ENCODE measurements at regions not wholly inside any gene's neighbourhood (a gene's known extent, or its start where the extent isn't known, plus 50 kb on each side); places are given as distances from the start of the nearest gene placed in this dataset.
"Not testable (repeated sequence)": the region's sequence is repeated elsewhere in the genome, so short reads cannot be mapped to it uniquely, and the experiment has no call there.

DNA sequence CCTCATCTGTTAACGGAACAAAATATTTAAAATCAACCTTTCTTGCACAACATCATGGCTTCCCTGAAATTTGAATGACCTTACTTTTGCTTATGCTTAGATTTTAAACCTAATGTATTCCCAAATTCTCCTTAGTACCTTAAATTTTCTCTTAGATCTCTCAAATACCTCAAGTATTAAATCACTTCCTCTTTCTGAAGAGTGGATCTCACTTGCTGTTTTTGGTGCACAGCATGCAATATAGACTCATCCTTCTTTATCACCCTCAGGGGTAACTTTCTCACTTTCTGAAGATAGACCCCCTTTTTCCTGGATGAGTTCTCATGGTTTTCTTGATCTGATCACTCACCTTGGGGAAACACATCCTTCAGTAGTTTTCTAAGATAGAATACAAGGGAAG lies 871.7 kb downstream of the DACH1 start:
- TF ChIP-seq, protein P1, sequence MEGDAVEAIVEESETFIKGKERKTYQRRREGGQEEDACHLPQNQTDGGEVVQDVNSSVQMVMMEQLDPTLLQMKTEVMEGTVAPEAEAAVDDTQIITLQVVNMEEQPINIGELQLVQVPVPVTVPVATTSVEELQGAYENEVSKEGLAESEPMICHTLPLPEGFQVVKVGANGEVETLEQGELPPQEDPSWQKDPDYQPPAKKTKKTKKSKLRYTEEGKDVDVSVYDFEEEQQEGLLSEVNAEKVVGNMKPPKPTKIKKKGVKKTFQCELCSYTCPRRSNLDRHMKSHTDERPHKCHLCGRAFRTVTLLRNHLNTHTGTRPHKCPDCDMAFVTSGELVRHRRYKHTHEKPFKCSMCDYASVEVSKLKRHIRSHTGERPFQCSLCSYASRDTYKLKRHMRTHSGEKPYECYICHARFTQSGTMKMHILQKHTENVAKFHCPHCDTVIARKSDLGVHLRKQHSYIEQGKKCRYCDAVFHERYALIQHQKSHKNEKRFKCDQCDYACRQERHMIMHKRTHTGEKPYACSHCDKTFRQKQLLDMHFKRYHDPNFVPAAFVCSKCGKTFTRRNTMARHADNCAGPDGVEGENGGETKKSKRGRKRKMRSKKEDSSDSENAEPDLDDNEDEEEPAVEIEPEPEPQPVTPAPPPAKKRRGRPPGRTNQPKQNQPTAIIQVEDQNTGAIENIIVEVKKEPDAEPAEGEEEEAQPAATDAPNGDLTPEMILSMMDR (IDR thresholded peaks at IDR 0.05; ENCODE audit: unreplicated experiment), result no peak
- Mint-ChIP-seq H3K4me1 (ENCODE audit: low read depth) (peaks cover 4% of the 10 kb centered on the region), H3K36me3 (ENCODE audit: insufficient read depth) (no peaks in the 10 kb centered on the region), H3K27ac (no peak overlapping the region), H3K9me3 (ENCODE audit: low read depth) (no peaks in the 10 kb centered on the region), H3K27me3 (no peaks in the 10 kb centered on the region), H3K4me3 (ENCODE audit: low read depth) (no peak overlapping the region)
- DNase-seq (ENCODE audit: low spot score, unreplicated experiment), result no peak

DNA sequence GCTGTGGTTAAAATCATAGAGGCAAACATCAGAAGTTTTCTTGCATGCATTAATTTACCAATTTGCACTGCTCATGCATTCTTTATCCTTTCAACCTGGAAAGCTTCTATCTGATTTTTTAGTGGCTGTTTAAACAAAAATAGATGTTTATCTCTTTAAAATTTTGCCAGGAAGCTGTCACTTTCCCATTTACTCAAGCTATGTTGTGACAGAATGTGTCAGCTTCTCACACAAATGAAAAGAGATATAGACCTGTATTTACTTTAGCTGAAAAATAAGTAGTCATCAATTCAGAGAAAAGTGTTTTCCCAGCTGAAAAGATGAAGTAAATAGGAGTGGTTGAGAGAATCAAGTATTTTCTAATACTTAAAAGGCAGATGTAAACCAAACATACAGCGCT lies 872.8 kb downstream of the DACH1 start:
- DNase-seq (ENCODE audit: low spot score, unreplicated experiment), result no peak
- TF ChIP-seq, protein P1 (IDR thresholded peaks at IDR 0.05; ENCODE audit: unreplicated experiment), result no peak
- no peak overlapping the region for H3K4me3 Mint-ChIP-seq (ENCODE audit: low read depth)
- H3K4me1 Mint-ChIP-seq (ENCODE audit: low read depth), result peaks cover 4% of the 10 kb centered on the region
- H3K27ac Mint-ChIP-seq, result no peak overlapping the region
- H3K27me3 Mint-ChIP-seq, result no peaks in the 10 kb centered on the region
- H3K9me3 Mint-ChIP-seq (ENCODE audit: low read depth), result no peaks in the 10 kb centered on the region
- no peaks in the 10 kb centered on the region for H3K36me3 Mint-ChIP-seq (ENCODE audit: insufficient read depth)

DNA sequence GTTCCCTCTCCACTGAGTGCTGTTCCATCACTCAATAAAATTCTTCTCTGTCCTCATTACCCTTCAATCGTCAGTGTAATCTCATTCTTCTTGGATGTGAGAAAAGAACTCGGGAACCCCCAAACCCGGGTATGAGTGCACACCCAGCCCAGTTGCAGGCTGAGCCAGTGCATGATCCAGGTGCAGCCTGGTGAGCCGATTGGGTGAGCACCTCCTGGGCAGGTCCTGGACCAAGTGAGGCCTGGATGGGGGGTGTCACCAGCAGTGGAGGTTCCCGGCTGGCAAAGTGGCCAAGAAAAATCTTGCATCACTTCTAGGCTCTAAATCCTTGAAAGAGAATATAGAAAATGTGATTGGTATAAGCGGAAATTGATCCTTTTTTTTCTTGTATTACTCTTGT lies 878.8 kb upstream of the KLHL1 start:
- Mint-ChIP-seq H3K4me3 (ENCODE audit: low read depth) (no peak overlapping the region), H3K4me1 (ENCODE audit: low read depth) (no peaks in the 10 kb centered on the region), H3K27ac (no peak overlapping the region), H3K36me3 (ENCODE audit: insufficient read depth) (no peaks in the 10 kb centered on the region), H3K9me3 (ENCODE audit: low read depth) (peaks cover 21% of the 10 kb centered on the region), H3K27me3 (no peaks in the 10 kb centered on the region)
- DNase-seq (ENCODE audit: low spot score, unreplicated experiment), result no peak
- TF ChIP-seq, protein P1 (IDR thresholded peaks at IDR 0.05; ENCODE audit: unreplicated experiment), result no peak

DNA sequence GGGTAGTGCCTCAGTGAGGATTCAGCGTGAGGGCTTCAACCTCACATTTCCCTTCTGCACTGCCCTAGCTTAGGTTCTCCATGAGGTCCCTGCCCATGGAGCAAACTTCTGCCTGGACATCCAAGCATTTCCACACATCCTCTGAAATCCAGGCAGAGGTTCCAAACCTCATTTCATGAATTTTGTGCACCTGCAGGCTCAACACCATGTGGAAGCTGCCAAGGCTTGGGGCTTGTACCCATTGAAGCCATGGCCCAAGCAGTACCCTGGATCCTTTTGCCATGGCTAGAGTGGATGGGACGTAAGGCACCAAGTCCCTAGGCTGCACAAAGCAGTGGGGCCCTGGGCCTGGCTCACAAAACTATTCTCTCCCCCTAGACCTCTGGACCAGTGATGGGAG lies 877.1 kb upstream of the KLHL1 start:
- Mint-ChIP-seq H3K36me3 (ENCODE audit: insufficient read depth) (no peaks in the 10 kb centered on the region), H3K4me1 (ENCODE audit: low read depth) (no peaks in the 10 kb centered on the region), H3K9me3 (ENCODE audit: low read depth) (peaks cover 21% of the 10 kb centered on the region), H3K27ac (no peak overlapping the region), H3K27me3 (no peaks in the 10 kb centered on the region), H3K4me3 (ENCODE audit: low read depth) (no peak overlapping the region)
- TF ChIP-seq, protein P1 (IDR thresholded peaks at IDR 0.05; ENCODE audit: unreplicated experiment), result no peak
- DNase-seq (ENCODE audit: low spot score, unreplicated experiment), result no peak

DNA sequence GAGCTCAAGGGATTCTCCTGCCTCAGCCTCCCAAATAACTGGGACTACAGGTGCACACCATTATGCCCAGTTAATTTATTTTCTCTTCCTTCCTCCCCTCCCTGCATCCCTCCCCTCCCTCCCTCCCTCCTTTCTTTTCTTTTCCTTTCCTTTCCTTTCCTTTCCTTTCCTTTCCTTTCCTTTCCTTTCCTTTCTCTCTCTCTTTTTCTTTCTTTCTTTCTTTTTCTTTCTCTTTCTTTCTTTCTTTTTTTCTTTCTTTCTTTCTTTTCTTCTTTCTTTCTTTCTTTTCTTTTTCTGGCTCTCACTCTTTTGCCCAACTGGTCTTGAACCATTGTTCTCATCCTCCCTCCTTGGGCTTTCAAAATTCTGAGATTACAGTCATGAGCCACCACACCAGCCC lies 873.0 kb upstream of the KLHL1 start:
- not testable (repeated sequence) for H3K27me3 Mint-ChIP-seq; H3K4me1 Mint-ChIP-seq (ENCODE audit: low read depth); H3K4me3 Mint-ChIP-seq (ENCODE audit: low read depth); H3K27ac Mint-ChIP-seq; DNase-seq (ENCODE audit: low spot score, unreplicated experiment); H3K36me3 Mint-ChIP-seq (ENCODE audit: insufficient read depth)
- H3K9me3 Mint-ChIP-seq (ENCODE audit: low read depth), result peaks cover 11% of the 10 kb centered on the region

DNA sequence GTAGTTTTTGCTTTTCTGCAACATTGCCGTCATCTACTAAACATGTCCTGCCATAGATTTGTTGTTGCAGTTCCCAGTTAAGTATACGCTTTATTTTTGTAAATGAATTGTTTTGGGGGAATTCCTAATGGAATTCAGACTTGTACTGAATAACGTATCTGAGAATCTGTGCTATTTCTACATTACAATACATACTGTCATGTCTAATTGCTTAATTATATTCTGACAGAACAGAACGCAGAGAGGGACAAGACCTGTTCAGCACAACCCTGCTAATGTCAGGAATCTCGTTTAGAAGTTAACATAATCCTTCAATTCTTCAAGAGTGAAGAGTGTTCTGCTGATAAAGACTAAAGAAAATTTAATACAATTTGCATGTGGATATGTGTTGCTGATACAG lies 861.1 kb upstream of the KLHL1 start:
- TF ChIP-seq, protein P1 (IDR thresholded peaks at IDR 0.05; ENCODE audit: unreplicated experiment), result no peak
- Mint-ChIP-seq H3K4me1 (ENCODE audit: low read depth) (peaks cover 2% of the 10 kb centered on the region), H3K36me3 (ENCODE audit: insufficient read depth) (no peaks in the 10 kb centered on the region), H3K27ac (no peak overlapping the region), H3K27me3 (no peaks in the 10 kb centered on the region), H3K9me3 (ENCODE audit: low read depth) (no peaks in the 10 kb centered on the region), H3K4me3 (ENCODE audit: low read depth) (no peak overlapping the region)
- DNase-seq (ENCODE audit: low spot score, unreplicated experiment), result no peak

All from progenitor cell of endocrine pancreas (in vitro differentiated cells).